IMR-90 (cell line): ENCODE measurements at regions not wholly inside any gene's neighbourhood (a gene's known extent, or its start where the extent isn't known, plus 50 kb on each side); places are given as distances from the start of the nearest gene placed in this dataset.

Experiments
- ATAC-seq: fragments of 200-7000 bp; cut with Tn5 transposase; 2 replicates; pipeline ENCODE4 v1.9.1; 2020; ENCODE audit warnings: low read depth, mild to moderate bottlenecking, moderate library complexity
- BruUV-seq: library from RNA; stranded (reverse); fragments of 400-500 nt; replicated peaks from 2 replicates; lab custom pipeline; 2021; lab: Mats Ljungman, UMichigan
- CTCF ChIA-PET: fragments of 300-600 bp; formaldehyde crosslinking; extraction: SDS; loops from one replicate; lab custom pipeline; 2021; ENCODE audit warnings: antibody characterized with exemption; lab: Yijun Ruan, JAX
- POLR2A ChIA-PET: fragments of 300-600 bp; sonication (Branson Sonifier 250); formaldehyde crosslinking; loops from one replicate; lab custom pipeline; 2022; ENCODE audit warnings: antibody characterized with exemption; ENCODE audit not compliant: unreplicated experiment; lab: Charles Lee
- DNase-seq: peaks from one replicate; pipeline ENCODE4 v3.0.0; 2013
- H2AFZ ChIP-seq: replicated peaks from 2 replicates; pipeline ENCODE3; 2013; ENCODE audit warnings: low read length, mild to moderate bottlenecking; ENCODE audit not compliant: poor library complexity
- H2AK5ac ChIP-seq: 2 replicates; pipeline ENCODE4 v1.6.1; 2013; ENCODE audit warnings: low read depth, low read length, inconsistent platforms
- H2AK9ac ChIP-seq: replicated peaks from 2 replicates; pipeline ENCODE3; 2013; ENCODE audit warnings: mild to moderate bottlenecking, low read depth, low read length, moderate library complexity; ENCODE audit not compliant: poor library complexity
- H2BK120ac ChIP-seq: 2 replicates; pipeline ENCODE4 v1.6.1; 2013; ENCODE audit warnings: low read depth, low read length, inconsistent platforms
- H2BK15ac ChIP-seq: 3 replicates; pipeline ENCODE4 v1.6.1; 2013; ENCODE audit warnings: low read depth, low read length, inconsistent platforms
- H2BK20ac ChIP-seq: 2 replicates; pipeline ENCODE4 v1.6.1; 2013; ENCODE audit warnings: low read depth, mild to moderate bottlenecking, inconsistent platforms, low read length, moderate library complexity
- H2BK5ac ChIP-seq: 2 replicates; pipeline ENCODE4 v1.6.1; 2013; ENCODE audit warnings: mild to moderate bottlenecking, low read depth, low read length, inconsistent platforms; ENCODE audit not compliant: poor library complexity, severe bottlenecking
- H3K14ac ChIP-seq: replicated peaks from 2 replicates; pipeline ENCODE4 v1.6.1; 2013; ENCODE audit warnings: low read depth, low read length, inconsistent platforms
- H3K18ac ChIP-seq: 2 replicates; pipeline ENCODE4 v1.6.1; 2013; ENCODE audit warnings: low read depth, low read length, control low read depth
- H3K23ac ChIP-seq: 2 replicates; pipeline ENCODE4 v1.6.1; 2013; ENCODE audit warnings: low read depth, low read length, inconsistent platforms
- H3K27ac ChIP-seq: 2 replicates; pipeline ENCODE4 v1.5.1; 2013; ENCODE audit warnings: mild to moderate bottlenecking, control low read depth, low read length; ENCODE audit not compliant: insufficient read depth
- H3K27me3 ChIP-seq: 2 replicates; pipeline ENCODE4 v1.6.1; 2013; ENCODE audit warnings: low read length; ENCODE audit not compliant: control insufficient read depth, insufficient read depth
- H3K36me3 ChIP-seq: 2 replicates; pipeline ENCODE4 v1.6.1; 2013; ENCODE audit warnings: low read length, mixed read lengths; ENCODE audit not compliant: control insufficient read depth, insufficient read depth
- H3K4ac ChIP-seq: 2 replicates; pipeline ENCODE4 v1.6.1; 2013; ENCODE audit warnings: low read depth, low read length, inconsistent platforms
- H3K4me1 ChIP-seq: 2 replicates; pipeline ENCODE4 v1.6.1; 2013; ENCODE audit warnings: low read length, mixed read lengths; ENCODE audit not compliant: control insufficient read depth, insufficient read depth
- H3K4me2 ChIP-seq: 2 replicates; pipeline ENCODE4 v1.6.1; 2013; ENCODE audit warnings: low read depth, mild to moderate bottlenecking, control low read depth, low read length, moderate library complexity
- H3K4me3 ChIP-seq: 2 replicates; pipeline ENCODE4 v1.5.1; 2013; ENCODE audit warnings: low read depth, mild to moderate bottlenecking, control low read depth, low read length, moderate library complexity; ENCODE audit not compliant: insufficient read depth
- H3K56ac ChIP-seq: 2 replicates; pipeline ENCODE4 v1.6.1; 2013; ENCODE audit warnings: low read length, inconsistent platforms; ENCODE audit not compliant: insufficient read depth; ENCODE audit errors: extremely low read depth
- H3K79me1 ChIP-seq, 2 experiments: 2 replicates each; pipeline ENCODE4 v1.6.1; 2013; ENCODE audit warnings: low read length in 2 of 2, inconsistent platforms in 1 of 2, low read depth in 1 of 2
- H3K9ac ChIP-seq: 2 replicates; pipeline ENCODE4 v1.6.1; 2013; ENCODE audit warnings: low read depth, low read length, control low read depth
- H3K9me1 ChIP-seq: 2 replicates; pipeline ENCODE4 v1.6.1; 2013; ENCODE audit warnings: low read length, inconsistent platforms; ENCODE audit not compliant: insufficient read depth
- H3K9me3 ChIP-seq: 2 replicates; pipeline ENCODE4 v1.6.1; 2013; ENCODE audit warnings: low read length; ENCODE audit not compliant: control insufficient read depth, insufficient read depth
- H4K20me1 ChIP-seq: 2 replicates; pipeline ENCODE4 v1.6.1; 2013; ENCODE audit warnings: low read length, inconsistent platforms; ENCODE audit not compliant: insufficient read depth
- H4K5ac ChIP-seq: 2 replicates; pipeline ENCODE4 v1.6.1; 2013; ENCODE audit warnings: mild to moderate bottlenecking, low read depth, low read length, control low read depth
- H4K8ac ChIP-seq, 2 experiments: 2 replicates each; pipeline ENCODE4 v1.6.1; 2013; ENCODE audit warnings: low read depth in 2 of 2, low read length in 2 of 2, control low read depth in 1 of 2, inconsistent platforms in 1 of 2
- H4K91ac ChIP-seq: 2 replicates; pipeline ENCODE4 v1.6.1; 2013; ENCODE audit warnings: low read depth, low read length, inconsistent platforms; ENCODE audit not compliant: insufficient read depth
- BHLHE40 ChIP-seq: fragments of 150-350 bp; IDR thresholded peaks from 2 replicates; pipeline ENCODE4 v1.6.1; 2016; ENCODE audit warnings: mild to moderate bottlenecking, low read depth, low read length
- FOS ChIP-seq: fragments of 150-350 bp; IDR thresholded peaks from 2 replicates; pipeline ENCODE4 v1.6.1; 2016; ENCODE audit warnings: low read depth, low read length
- POLR2A ChIP-seq: IDR thresholded peaks from 2 replicates; pipeline ENCODE4 v1.6.1; 2012; ENCODE audit warnings: mild to moderate bottlenecking, low read depth, low read length
- WGBS, 2 experiments: methylation state at CpG; one replicate each; pipeline versions ENCODE4 v1.1.5 to v1.1.7; 2013; ENCODE audit warnings: missing lambda C conversion rate in 2 of 2; ENCODE audit not compliant: insufficient read length in 1 of 2; ENCODE audit errors: extremely low coverage in 2 of 2; 5-methylcytosine and 5-hydroxymethylcytosine counted together
- dilution Hi-C: fragments of 300-500 bp; cut with HindIII; formaldehyde crosslinking; loops from one replicate; pipeline ENCODE4 v1.14.3; 2018; ENCODE audit warnings: low sequenced_read_pairs; ENCODE audit not compliant: unreplicated experiment
- in situ Hi-C: fragments of 300-500 bp; cut with MboI; formaldehyde crosslinking; loops from 3 replicates; pipeline ENCODE4 v1.14.3; 2019; ENCODE audit warnings: low sequenced_read_pairs, inconsistent platforms, mixed read lengths
- intact Hi-C: fragments of 100-400 bp; cut with micrococcal nuclease; formaldehyde crosslinking; loops from 2 replicates; pipeline ENCODE4 v1.10.0; 2022

GRCh38 chr4:148944136-148944838, 502.1 kb upstream of the NR3C2 start:
- ATAC-seq (no peak), DNase-seq (no peak)
- no peak overlapping the region for H3K4ac ChIP-seq
- H3K23ac ChIP-seq: no peak overlapping the region
- in situ Hi-C loops (no loop called here), dilution Hi-C loops (no loop called here), intact Hi-C loops (no loop called here)
- TF ChIP-seq POLR2A: no peak
- no peak for TF ChIP-seq BHLHE40
- TF ChIP-seq FOS: no peak
- H3K4me3 ChIP-seq: no peak overlapping the region
- H4K20me1 ChIP-seq: no peaks in the 10 kb centered on the region
- no peaks in the 10 kb centered on the region for H3K79me1 ChIP-seq
- H2AK9ac ChIP-seq: no peak overlapping the region
- no peak overlapping the region; the same call in 1 of the 2 replicates for H3K56ac ChIP-seq
- BruUV-seq: no TSS peak
- no peak overlapping the region for H3K18ac ChIP-seq
- H4K91ac ChIP-seq: no peak overlapping the region
- no peak overlapping the region for H3K27ac ChIP-seq
- H2AK5ac ChIP-seq: no peak overlapping the region
- H2AFZ ChIP-seq: no peak overlapping the region
- WGBS, 2 experiments: 58% methylated on average over 4 of the region's 10 CpGs; no CpG with 5 or more reads in 1 of the 2 experiments
- no peaks in the 10 kb centered on the region for H3K9me3 ChIP-seq
- H3K4me2 ChIP-seq: no peak overlapping the region
- H3K27me3 ChIP-seq: no peaks in the 10 kb centered on the region; the same call in 1 of the 2 replicates
- no peak overlapping the region for H4K5ac ChIP-seq
- H2BK5ac ChIP-seq: no peak overlapping the region
- H3K4me1 ChIP-seq: no peaks in the 10 kb centered on the region
- no peaks in the 10 kb centered on the region for H3K36me3 ChIP-seq
- ChIA-PET POLR2A (no interaction called here), CTCF (no interaction called here)
- H2BK120ac ChIP-seq: no peak overlapping the region
- no peaks in the 10 kb centered on the region for H3K9me1 ChIP-seq
- H2BK15ac ChIP-seq: no peak overlapping the region
- H3K9ac ChIP-seq: no peak overlapping the region
- H3K14ac ChIP-seq: no peak overlapping the region
- H4K8ac ChIP-seq: no peak overlapping the region
- H2BK20ac ChIP-seq: no peak overlapping the region
